GM12801 (cell line): ENCODE measurements at regions not wholly inside any gene's neighbourhood (a gene's known extent, or its start where the extent isn't known, plus 50 kb on each side); places are given as distances from the start of the nearest gene placed in this dataset.

Experiments
- CTCF ChIP-seq: IDR thresholded peaks from one replicate; pipeline ENCODE4 v1.5.1; 2011; ENCODE audit warnings: control low read depth; ENCODE audit not compliant: insufficient read length; ENCODE audit errors: extremely low read depth

- TF ChIP-seq CTCF = no peak
Observed at GRCh38 chr7:142420554-142421362, 162.9 kb upstream of the PRSS58 start.

GRCh38 chr7:142418326-142418725 is 160.5 kb upstream of the PRSS58 start:
- TF ChIP-seq CTCF = no peak

GRCh38 chr7:142414915-142415314 is 157.1 kb upstream of the PRSS58 start:
- no peak for TF ChIP-seq CTCF

- no peak for TF ChIP-seq CTCF
Observed at GRCh38 chr7:142414135-142414534, 156.3 kb upstream of the PRSS58 start.

- TF ChIP-seq CTCF = no peak
Observed at GRCh38 chr7:142413280-142414000, 155.6 kb upstream of the PRSS58 start.

- no peak for TF ChIP-seq CTCF
Observed at GRCh38 chr7:142412551-142413193, 154.8 kb upstream of the PRSS58 start.

- no peak for TF ChIP-seq CTCF
Observed at GRCh38 chr7:142409471-142409870, 151.6 kb upstream of the PRSS58 start.
